Body of pancreas (tissue), 4 donors: ENCODE measurements at regions not wholly inside any gene's neighbourhood (a gene's known extent, or its start where the extent isn't known, plus 50 kb on each side); places are given as distances from the start of the nearest gene placed in this dataset.

ENCODE experiments used
- CTCF ChIP-seq, 7 experiments: fragments of 450-650 bp in 4 of 7; fragments of 200-600 bp in 3 of 7; sonication (generic) in 3 of 7; IDR thresholded peaks; one replicate each; pipeline ENCODE4 v1.5.1; 2016 to 2019; ENCODE audit warnings: antibody characterized with exemption in 7 of 7
- POLR2A ChIP-seq, 3 donors: fragments of 450-650 bp; IDR thresholded peaks; one replicate each; pipeline ENCODE4 v1.6.1; 2016; ENCODE audit warnings: antibody characterized with exemption in 3 of 3, mild to moderate bottlenecking in 2 of 3

DNA sequence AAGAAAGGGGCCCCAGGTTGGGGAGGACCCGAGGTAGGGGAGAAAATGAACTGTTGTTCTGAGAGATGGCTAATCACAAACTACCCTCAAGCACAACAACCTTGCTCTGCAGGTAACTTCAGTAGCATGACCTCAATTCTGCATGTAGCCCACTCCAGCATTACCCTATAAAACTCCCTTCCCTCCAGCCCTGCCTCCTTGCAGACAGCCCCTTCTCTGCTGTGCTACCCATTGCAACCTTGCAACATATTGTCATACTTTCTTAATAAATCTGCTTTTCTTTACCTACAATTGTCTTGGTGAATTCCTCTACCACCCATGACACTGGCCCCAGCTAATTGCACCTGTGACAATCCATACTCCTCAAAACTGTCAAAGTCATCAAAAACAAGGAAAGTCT, 428.9 kb downstream of the MATN1 start:
- TF ChIP-seq CTCF (IDR thresholded peaks at IDR 0.05), result no peak
- TF ChIP-seq POLR2A (IDR thresholded peaks at IDR 0.05), result no peak
